Transverse colon (tissue), 4 donors: ENCODE measurements at regions not wholly inside any gene's neighbourhood (a gene's known extent, or its start where the extent isn't known, plus 50 kb on each side); places are given as distances from the start of the nearest gene placed in this dataset.

Experiments used
- DNase-seq: peaks from one replicate; pipeline ENCODE4 v3.0.0-alpha.2; 2019
- H3K27ac ChIP-seq, 4 donors: fragments of 200-600 bp; sonication (generic); 2 replicates each; pipeline ENCODE4 v1.5.1; 2016 to 2018; ENCODE audit warnings: inconsistent platforms in 4 of 4
- H3K27me3 ChIP-seq: fragments of 200-600 bp; sonication (generic); 2 replicates; pipeline ENCODE4 v1.5.1; 2017; ENCODE audit warnings: inconsistent platforms
- H3K36me3 ChIP-seq, 4 donors: fragments of 200-600 bp; sonication (generic); 2 replicates each; pipeline ENCODE4 v1.5.1; 2017 to 2019; ENCODE audit warnings: inconsistent platforms in 4 of 4
- H3K4me1 ChIP-seq, 4 donors: fragments of 200-600 bp; sonication (generic); 2 replicates each; pipeline ENCODE4 v1.5.1; 2017 to 2020; ENCODE audit warnings: inconsistent platforms in 4 of 4
- H3K4me3 ChIP-seq, 4 donors: fragments of 200-600 bp; sonication (generic); 1 replicate in 1 of 4; 2 replicates in 3 of 4; pipeline versions ENCODE4 v1.5.1 to v1.6.1; 2017 to 2019; ENCODE audit warnings: inconsistent platforms in 4 of 4
- H3K9me3 ChIP-seq, 2 donors: fragments of 200-600 bp; sonication (generic); 2 replicates each; pipeline ENCODE4 v1.5.1; 2017 to 2019; ENCODE audit warnings: inconsistent platforms in 2 of 2
- CTCF ChIP-seq, 5 experiments: fragments of 200-600 bp in 3 of 5; fragments of 450-650 bp in 2 of 5; sonication (generic) in 3 of 5; IDR thresholded peaks; 1 replicate in 2 of 5; 2 replicates in 3 of 5; pipeline ENCODE4 v1.5.1; 2016 to 2017; ENCODE audit warnings: antibody characterized with exemption in 5 of 5, inconsistent platforms in 3 of 5, mild to moderate bottlenecking in 2 of 5, moderate library complexity in 1 of 5
- EP300 ChIP-seq: sonication (generic); formaldehyde crosslinking; IDR thresholded peaks from one replicate; pipeline ENCODE4 v1.6.1; 2017; ENCODE audit warnings: antibody characterized with exemption, low read depth
- POLR2A ChIP-seq: fragments of 450-650 bp; IDR thresholded peaks from one replicate; pipeline ENCODE4 v1.6.1; 2016; ENCODE audit warnings: antibody characterized with exemption, mild to moderate bottlenecking, moderate library complexity
- POLR2AphosphoS5 ChIP-seq, 3 donors: sonication (generic); formaldehyde crosslinking; IDR thresholded peaks; one replicate each; pipeline ENCODE4 v1.6.1; 2016; ENCODE audit warnings: antibody characterized with exemption in 3 of 3
- WGBS, 2 donors: methylation state at CpG; one replicate each; pipeline ENCODE4 v1.1.5; 2018; ENCODE audit warnings: low coverage in 1 of 2; 5-methylcytosine and 5-hydroxymethylcytosine counted together
- in situ Hi-C, 4 donors: fragments of 200-750 bp; cut with MboI; loops; one replicate each; pipeline versions ENCODE4 v1.15.0 to v1.15.1; 2017; ENCODE audit warnings: low sequenced_read_pairs in 3 of 4, low pct_ligation_motif_present in 1 of 4, low pct_unique_long_range_greater_than_20kb in 1 of 4
- intact Hi-C: fragments of 100-400 bp; cut with DNase I; formaldehyde crosslinking; loops from one replicate; pipeline ENCODE4 v1.15.1; 2023; ENCODE audit warnings: low total_unique reads
- small RNA-seq, 4 donors: library from RNA; depleted of rRNA; stranded (forward); fragments of <200 nt; gene quantifications; one replicate each; pipeline ENCODE3, GENCODE V24; 2016

GRCh38 chr14:25750436-25750835 is 700.5 kb upstream of the STXBP6 start:
- in situ Hi-C loops, result no loop called here

More at GRCh38 chr14:25750436-25750835, 700.5 kb upstream of the STXBP6 start:
- DNase-seq, result no peak
- Histone ChIP-seq H3K27ac (no peak overlapping the region), H3K4me3 (no peak overlapping the region), H3K4me1 (no peaks in the 10 kb centered on the region), H3K36me3 (no peaks in the 10 kb centered on the region), H3K9me3 (no peaks in the 10 kb centered on the region), H3K27me3 (no peaks in the 10 kb centered on the region)
- TF ChIP-seq CTCF (IDR thresholded peaks at IDR 0.05), result no peak
- no peak for TF ChIP-seq EP300
- no peak for TF ChIP-seq POLR2AphosphoS5 (IDR thresholded peaks at IDR 0.05)
- TF ChIP-seq POLR2A, result no peak
- WGBS, 2 donors, result 66 to 67% methylated on average over 1 of the region's 1 CpG
- intact Hi-C loops, result no loop called here

Small RNA genes in the stretch of these regions (small RNA-seq; reads per million reads assigned to genes)
- 0 reads per million in 4 donors for gene RF00440
